Nephron (organoid): ENCODE measurements at regions not wholly inside any gene's neighbourhood (a gene's known extent, or its start where the extent isn't known, plus 50 kb on each side); places are given as distances from the start of the nearest gene placed in this dataset.

Experiments
- H3K27ac Mint-ChIP-seq, 3 experiments: 2 replicates each; pipeline ENCODE4 v1.8.0; 2020; ENCODE audit warnings: mixed read lengths in 3 of 3, mild to moderate bottlenecking in 2 of 3, moderate library complexity in 1 of 3
- H3K27me3 Mint-ChIP-seq: 2 replicates; pipeline ENCODE4 v1.8.0; 2021; ENCODE audit warnings: low read depth, mild to moderate bottlenecking, moderate library complexity, mixed read lengths
- H3K36me3 Mint-ChIP-seq: 2 replicates; pipeline ENCODE4 v1.8.0; 2020; ENCODE audit warnings: low read depth, mixed read lengths
- H3K4me1 Mint-ChIP-seq: 2 replicates; pipeline ENCODE4 v1.8.0; 2020; ENCODE audit warnings: mixed read lengths
- H3K4me3 Mint-ChIP-seq, 3 experiments: 2 replicates each; pipeline ENCODE4 v1.8.0; 2020; ENCODE audit warnings: mild to moderate bottlenecking in 3 of 3, mixed read lengths in 3 of 3, moderate library complexity in 2 of 3
- H3K9me3 Mint-ChIP-seq: 2 replicates; pipeline ENCODE4 v1.8.0; 2020; ENCODE audit warnings: mixed read lengths
- TF ChIP-seq, protein P1 (sequence below), 3 experiments: fragments of 200-600 bp; sonication (generic); IDR thresholded peaks; one replicate each; pipeline ENCODE4 v1.5.0; 2021; ENCODE audit warnings: antibody characterized with exemption in 3 of 3; ENCODE audit not compliant: unreplicated experiment in 3 of 3

DNA sequence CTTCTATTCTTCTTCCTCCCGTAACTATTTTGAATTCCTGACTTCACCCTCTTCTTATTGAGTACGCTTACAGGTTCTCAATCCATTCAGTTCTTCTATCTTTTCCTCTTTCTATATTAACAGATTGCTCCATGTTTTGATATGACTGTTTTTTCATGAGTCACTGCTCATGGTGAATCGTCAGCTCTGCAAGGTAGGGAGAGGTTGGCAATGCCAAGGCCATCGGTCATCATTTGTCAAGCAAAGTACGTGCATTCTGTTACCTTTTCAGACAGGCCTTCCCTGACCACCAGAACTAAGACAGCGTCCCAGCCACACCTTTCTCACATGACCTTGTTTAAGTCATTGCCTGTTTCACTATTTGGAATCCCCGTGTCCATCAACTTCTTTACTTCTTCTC lies 1001.9 kb upstream of the SORCS1 start:
- no peak overlapping the region for H3K4me3 Mint-ChIP-seq
- no peaks in the 10 kb centered on the region for H3K27me3 Mint-ChIP-seq
- no peaks in the 10 kb centered on the region for H3K36me3 Mint-ChIP-seq
- no peak overlapping the region for H3K27ac Mint-ChIP-seq
- H3K9me3 Mint-ChIP-seq: no peaks in the 10 kb centered on the region
- peaks cover 10% of the 10 kb centered on the region for H3K4me1 Mint-ChIP-seq
- TF ChIP-seq, protein P1, sequence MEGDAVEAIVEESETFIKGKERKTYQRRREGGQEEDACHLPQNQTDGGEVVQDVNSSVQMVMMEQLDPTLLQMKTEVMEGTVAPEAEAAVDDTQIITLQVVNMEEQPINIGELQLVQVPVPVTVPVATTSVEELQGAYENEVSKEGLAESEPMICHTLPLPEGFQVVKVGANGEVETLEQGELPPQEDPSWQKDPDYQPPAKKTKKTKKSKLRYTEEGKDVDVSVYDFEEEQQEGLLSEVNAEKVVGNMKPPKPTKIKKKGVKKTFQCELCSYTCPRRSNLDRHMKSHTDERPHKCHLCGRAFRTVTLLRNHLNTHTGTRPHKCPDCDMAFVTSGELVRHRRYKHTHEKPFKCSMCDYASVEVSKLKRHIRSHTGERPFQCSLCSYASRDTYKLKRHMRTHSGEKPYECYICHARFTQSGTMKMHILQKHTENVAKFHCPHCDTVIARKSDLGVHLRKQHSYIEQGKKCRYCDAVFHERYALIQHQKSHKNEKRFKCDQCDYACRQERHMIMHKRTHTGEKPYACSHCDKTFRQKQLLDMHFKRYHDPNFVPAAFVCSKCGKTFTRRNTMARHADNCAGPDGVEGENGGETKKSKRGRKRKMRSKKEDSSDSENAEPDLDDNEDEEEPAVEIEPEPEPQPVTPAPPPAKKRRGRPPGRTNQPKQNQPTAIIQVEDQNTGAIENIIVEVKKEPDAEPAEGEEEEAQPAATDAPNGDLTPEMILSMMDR (IDR thresholded peaks at IDR 0.05; ENCODE audit: unreplicated experiment in 3 of 3): no peak

DNA sequence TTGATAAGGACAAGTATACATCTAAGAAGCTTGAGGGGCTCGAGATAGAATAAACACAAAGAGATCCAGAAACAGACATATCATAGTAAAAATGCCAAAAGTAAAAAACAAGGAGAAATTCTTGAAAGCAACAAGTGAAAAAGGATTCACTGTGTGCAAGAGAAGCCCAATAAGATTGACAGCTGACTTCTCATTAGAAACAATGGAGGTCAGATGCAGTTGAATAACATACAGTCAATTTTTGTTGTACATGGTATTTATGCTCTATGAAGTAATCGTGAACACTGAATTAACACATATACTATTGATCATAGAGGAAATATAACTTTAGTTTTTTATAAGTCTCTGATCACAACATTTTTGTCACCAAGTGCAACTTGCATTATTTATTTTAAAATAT lies 982.8 kb upstream of the SORCS1 start:
- Mint-ChIP-seq H3K9me3 (peaks cover 21% of the 10 kb centered on the region), H3K4me1 (no peaks in the 10 kb centered on the region), H3K4me3 (no peak overlapping the region), H3K36me3 (no peaks in the 10 kb centered on the region), H3K27me3 (no peaks in the 10 kb centered on the region), H3K27ac (no peak overlapping the region)
- TF ChIP-seq, protein P1 (IDR thresholded peaks at IDR 0.05; ENCODE audit: unreplicated experiment in 3 of 3): no peak

DNA sequence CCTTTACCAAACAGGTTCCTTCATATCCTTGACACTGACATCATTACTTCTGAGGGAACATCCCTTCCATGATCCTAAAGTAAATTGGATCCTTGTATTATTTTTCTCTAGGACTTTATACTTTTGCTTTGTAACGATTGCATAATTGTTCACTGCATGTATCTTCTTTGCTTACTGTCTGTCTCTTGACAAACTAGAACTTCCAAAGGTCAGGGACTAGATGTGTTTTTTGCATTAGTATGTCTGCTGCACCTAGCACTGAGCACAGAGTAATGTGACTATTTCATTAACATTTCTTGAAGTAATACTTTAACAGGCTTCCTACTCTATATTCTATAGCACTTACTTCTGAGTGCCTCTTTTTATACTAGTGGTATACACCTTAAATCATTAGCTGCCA lies 976.6 kb upstream of the SORCS1 start:
- H3K36me3 Mint-ChIP-seq: no peaks in the 10 kb centered on the region
- H3K4me3 Mint-ChIP-seq: no peak overlapping the region
- peaks cover 3% of the 10 kb centered on the region for H3K4me1 Mint-ChIP-seq
- no peaks in the 10 kb centered on the region for H3K27me3 Mint-ChIP-seq
- H3K9me3 Mint-ChIP-seq: peaks cover under 1% of the 10 kb centered on the region
- TF ChIP-seq, protein P1 (IDR thresholded peaks at IDR 0.05; ENCODE audit: unreplicated experiment in 3 of 3): no peak
- peak overlapping the region in 1 of 3 experiments; percentile 25 for H3K27ac Mint-ChIP-seq

DNA sequence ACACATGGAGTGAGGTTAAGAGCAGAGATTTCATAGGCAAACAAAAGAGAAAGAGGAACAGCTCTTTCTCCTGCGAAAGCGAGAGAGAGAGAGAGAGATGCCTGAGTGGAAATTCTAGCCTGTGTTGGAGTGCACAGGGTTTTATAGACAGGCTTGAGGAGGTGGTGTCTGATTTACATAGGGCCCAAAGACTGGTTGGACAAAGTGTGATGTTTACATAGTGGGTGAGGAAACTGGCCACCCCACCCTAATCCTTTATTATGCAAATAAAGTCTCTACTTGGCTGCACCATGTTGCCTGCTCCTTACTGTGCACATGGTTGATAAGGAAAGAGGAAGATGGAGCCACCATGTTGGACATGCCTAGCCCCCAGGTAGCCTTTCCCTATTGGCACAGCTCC lies 967.8 kb upstream of the SORCS1 start:
- Mint-ChIP-seq H3K36me3 (no peaks in the 10 kb centered on the region), H3K4me1 (peaks cover 5% of the 10 kb centered on the region), H3K27ac (no peak overlapping the region), H3K4me3 (no peak overlapping the region), H3K27me3 (no peaks in the 10 kb centered on the region), H3K9me3 (no peaks in the 10 kb centered on the region)
- TF ChIP-seq, protein P1 (IDR thresholded peaks at IDR 0.05; ENCODE audit: unreplicated experiment in 3 of 3): no peak

DNA sequence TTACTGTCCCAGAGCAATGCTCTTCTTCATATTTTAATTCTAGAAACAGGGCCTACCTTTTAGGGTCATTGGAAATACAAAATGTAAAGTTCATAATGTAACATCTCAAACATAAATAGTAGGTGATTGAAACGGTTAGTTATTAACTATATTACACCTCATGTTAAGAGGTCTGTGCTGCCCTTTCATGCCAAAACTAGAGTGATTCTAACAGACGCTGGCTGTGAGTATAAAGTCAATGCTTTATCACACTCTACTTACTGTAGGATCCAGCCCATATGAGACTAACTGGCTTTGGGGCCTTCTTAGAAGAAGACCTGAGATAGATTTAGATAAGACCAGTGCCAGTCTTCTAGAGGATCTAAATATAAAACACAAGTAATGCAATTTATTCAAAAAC lies 966.1 kb upstream of the SORCS1 start:
- no peaks in the 10 kb centered on the region for H3K27me3 Mint-ChIP-seq
- H3K4me1 Mint-ChIP-seq: peaks cover 5% of the 10 kb centered on the region
- no peaks in the 10 kb centered on the region for H3K9me3 Mint-ChIP-seq
- TF ChIP-seq, protein P1 (IDR thresholded peaks at IDR 0.05; ENCODE audit: unreplicated experiment in 3 of 3): no peak
- H3K27ac Mint-ChIP-seq: peak overlapping the region in 2 of 3 experiments; percentile 53 to 78
- no peaks in the 10 kb centered on the region for H3K36me3 Mint-ChIP-seq
- H3K4me3 Mint-ChIP-seq: no peak overlapping the region

DNA sequence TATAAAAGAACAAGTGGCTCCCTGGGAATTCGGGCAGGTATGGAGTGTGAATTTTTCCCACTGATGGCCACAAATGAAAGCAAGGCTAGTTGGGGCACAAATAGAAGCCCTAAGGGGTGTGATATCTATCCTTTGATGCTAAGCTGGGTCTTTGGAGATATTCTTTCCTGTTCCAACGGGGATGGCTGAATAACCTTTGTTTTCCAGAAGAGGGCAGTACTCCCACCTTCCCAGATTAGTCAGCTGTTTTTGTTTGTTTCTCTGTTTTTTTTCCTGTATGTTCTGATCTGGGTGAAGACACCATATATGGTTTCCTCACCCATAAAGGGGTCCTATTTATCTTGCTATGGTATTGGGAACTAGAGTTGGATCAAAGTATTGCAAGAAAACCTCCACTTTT lies 947.7 kb upstream of the SORCS1 start:
- TF ChIP-seq, protein P1 (IDR thresholded peaks at IDR 0.05; ENCODE audit: unreplicated experiment in 3 of 3): peak in 2 of 3 experiments; percentile 13 to 16
- no peaks in the 10 kb centered on the region for H3K4me1 Mint-ChIP-seq
- H3K27ac Mint-ChIP-seq: no peak overlapping the region
- H3K27me3 Mint-ChIP-seq: peaks cover 4% of the 10 kb centered on the region
- H3K36me3 Mint-ChIP-seq: no peaks in the 10 kb centered on the region
- H3K4me3 Mint-ChIP-seq: no peak overlapping the region
- peaks cover 9% of the 10 kb centered on the region for H3K9me3 Mint-ChIP-seq
